H1 (cell line): ENCODE measurements at regions not wholly inside any gene's neighbourhood (a gene's known extent, or its start where the extent isn't known, plus 50 kb on each side); places are given as distances from the start of the nearest gene placed in this dataset.
"Not testable (repeated sequence)": the region's sequence is repeated elsewhere in the genome, so short reads cannot be mapped to it uniquely, and the experiment has no call there.

Experiments
- CTCF ChIA-PET: fragments of 300-600 bp; sonication (Branson Sonifier 250); formaldehyde crosslinking; loops from one replicate; lab custom pipeline; 2021; ENCODE audit not compliant: partially characterized antibody; lab: Charles Lee
- POLR2A ChIA-PET: fragments of 300-600 bp; sonication (Branson Sonifier 250); formaldehyde crosslinking; loops from one replicate; lab custom pipeline; 2021; ENCODE audit warnings: inconsistent platforms; ENCODE audit not compliant: partially characterized antibody; lab: Charles Lee
- DNase-seq, 2 experiments: peaks; one replicate each; pipeline versions ENCODE4 v3.0.0 to v3.0.0-alpha.2; 2010 to 2022; ENCODE audit warnings: low spot score in 2 of 2, low read depth in 1 of 2, mixed read lengths in 1 of 2
- FAIRE-seq: peaks from 2 replicates; lab custom pipeline; 2011; peaks lifted over from hg19 to GRCh38; lab: Jason Lieb, UNC
- H2AFZ ChIP-seq: 2 replicates; pipeline ENCODE4 v1.8.1; 2012; ENCODE audit warnings: low read length, inconsistent platforms
- H2AK5ac ChIP-seq: 2 replicates; pipeline ENCODE4 v1.6.1; 2013; ENCODE audit warnings: low read depth, low read length
- H2BK120ac ChIP-seq: replicated peaks from 2 replicates; pipeline ENCODE3; 2013; ENCODE audit warnings: low read depth, low read length, inconsistent platforms
- H2BK12ac ChIP-seq: 2 replicates; pipeline ENCODE4 v1.6.1; 2013; ENCODE audit warnings: low read depth, low read length
- H2BK15ac ChIP-seq: 2 replicates; pipeline ENCODE4 v1.6.1; 2013; ENCODE audit warnings: low read length
- H2BK20ac ChIP-seq: 2 replicates; pipeline ENCODE4 v1.6.1; 2013; ENCODE audit warnings: low read length
- H2BK5ac ChIP-seq: 2 replicates; pipeline ENCODE4 v1.6.1; 2013; ENCODE audit warnings: low read depth, low read length
- H3K14ac ChIP-seq: 2 replicates; pipeline ENCODE4 v1.6.1; 2013; ENCODE audit warnings: inconsistent platforms; ENCODE audit not compliant: insufficient read length
- H3K18ac ChIP-seq: 2 replicates; pipeline ENCODE4 v1.6.1; 2013; ENCODE audit warnings: low read length; ENCODE audit errors: extremely low read depth
- H3K23ac ChIP-seq: 2 replicates; pipeline ENCODE4 v1.6.1; 2013; ENCODE audit warnings: inconsistent platforms; ENCODE audit not compliant: insufficient read length
- H3K23me2 ChIP-seq: 2 replicates; pipeline ENCODE4 v1.6.1; 2013; ENCODE audit warnings: low read depth, low read length
- H3K27ac ChIP-seq: 2 replicates; pipeline ENCODE4 v1.6.1; 2011; ENCODE audit warnings: low read depth, low read length, inconsistent platforms
- H3K27me3 ChIP-seq, 4 experiments: replicated peaks in 1 of 4; 1 replicate in 1 of 4; 2 replicates in 3 of 4; pipeline versions ENCODE4 v1.6.1 to v1.8.1; 2011 to 2013; ENCODE audit warnings: low read length in 3 of 4, mild to moderate bottlenecking in 3 of 4, inconsistent platforms in 2 of 4, mixed read lengths in 2 of 4, moderate library complexity in 1 of 4; ENCODE audit not compliant: control insufficient read depth in 3 of 4, insufficient read depth in 3 of 4; ENCODE audit errors: extremely low read depth in 1 of 4
- H3K36me3 ChIP-seq, 4 experiments: 2 replicates each; pipeline versions ENCODE4 v1.6.1 to v1.8.1; 2011 to 2013; ENCODE audit warnings: mild to moderate bottlenecking in 4 of 4, low read length in 3 of 4, moderate library complexity in 2 of 4, control low read depth in 1 of 4, inconsistent platforms in 1 of 4; ENCODE audit not compliant: insufficient read depth in 4 of 4, control insufficient read depth in 2 of 4
- H3K4ac ChIP-seq: replicated peaks from 2 replicates; pipeline ENCODE3; 2013; ENCODE audit warnings: low read length, low read depth, mixed read lengths, inconsistent platforms; ENCODE audit not compliant: insufficient read length
- H3K4me1 ChIP-seq, 4 experiments: replicated peaks in 1 of 4; 1 replicate in 1 of 4; 2 replicates in 3 of 4; pipeline versions ENCODE4 v1.6.1 to v1.8.1; 2011 to 2013; ENCODE audit warnings: low read length in 3 of 4, inconsistent platforms in 2 of 4, mixed read lengths in 1 of 4; ENCODE audit not compliant: insufficient read depth in 4 of 4, control insufficient read depth in 3 of 4
- H3K4me2 ChIP-seq, 2 experiments: 2 replicates each; pipeline versions ENCODE4 v1.6.1 to v1.8.1; 2011 to 2013; ENCODE audit warnings: low read depth in 2 of 2, low read length in 2 of 2, control low read depth in 1 of 2, inconsistent platforms in 1 of 2, mild to moderate bottlenecking in 1 of 2; ENCODE audit not compliant: insufficient read depth in 1 of 2
- H3K4me3 ChIP-seq, 4 experiments: fragments of 200-600, 300-600 bp in 1 of 4; sonication (generic), shearing (Covaris generic), sonication (Bioruptor Twin) in 1 of 4; 2 replicates each; pipeline versions ENCODE4 v1.5.1 to v1.8.1; 2011 to 2016; ENCODE audit warnings: low read length in 4 of 4, low read depth in 3 of 4, control low read depth in 2 of 4, inconsistent platforms in 2 of 4, mild to moderate bottlenecking in 2 of 4, mixed read lengths in 1 of 4, moderate library complexity in 1 of 4; ENCODE audit not compliant: insufficient read depth in 2 of 4; ENCODE audit errors: extremely low read depth in 1 of 4
- H3K56ac ChIP-seq: replicated peaks from 2 replicates; pipeline ENCODE3; 2013; ENCODE audit warnings: low read depth, mild to moderate bottlenecking, mixed read lengths, low read length, inconsistent platforms; ENCODE audit not compliant: insufficient read length
- H3K79me1 ChIP-seq: 2 replicates; pipeline ENCODE4 v1.6.1; 2013; ENCODE audit warnings: low read depth, low read length, control low read depth
- H3K79me2 ChIP-seq, 2 experiments: 2 replicates each; pipeline versions ENCODE4 v1.6.1 to v1.8.1; 2012 to 2013; ENCODE audit warnings: low read length in 2 of 2, mild to moderate bottlenecking in 2 of 2, inconsistent platforms in 1 of 2; ENCODE audit not compliant: insufficient read depth in 2 of 2, control insufficient read depth in 1 of 2
- H3K9ac ChIP-seq, 4 experiments: replicated peaks in 1 of 4; 1 replicate in 1 of 4; 2 replicates in 3 of 4; pipeline versions ENCODE4 v1.6.1 to v1.8.1; 2011 to 2013; ENCODE audit warnings: low read depth in 3 of 4, low read length in 3 of 4, control low read depth in 2 of 4, mild to moderate bottlenecking in 2 of 4, moderate library complexity in 2 of 4, inconsistent platforms in 1 of 4; ENCODE audit errors: extremely low read depth in 1 of 4
- H3K9me3 ChIP-seq, 2 experiments: 2 replicates each; pipeline versions ENCODE4 v1.6.1 to v1.8.1; 2012 to 2013; ENCODE audit warnings: mild to moderate bottlenecking in 2 of 2, moderate library complexity in 2 of 2, control low read depth in 1 of 2, inconsistent platforms in 1 of 2, low read depth in 1 of 2, low read length in 1 of 2, mixed read lengths in 1 of 2; ENCODE audit not compliant: insufficient read depth in 2 of 2
- H4K20me1 ChIP-seq, 2 experiments: replicated peaks in 1 of 2; 2 replicates each; pipeline versions ENCODE3 to v1.8.1; 2011 to 2013; ENCODE audit warnings: inconsistent platforms in 2 of 2, low read length in 2 of 2, mild to moderate bottlenecking in 1 of 2; ENCODE audit not compliant: insufficient read depth in 2 of 2, control insufficient read depth in 1 of 2
- H4K5ac ChIP-seq: 2 replicates; pipeline ENCODE4 v1.6.1; 2013; ENCODE audit warnings: low read length, low read depth, mixed read lengths, inconsistent platforms; ENCODE audit not compliant: insufficient read length
- H4K8ac ChIP-seq: 2 replicates; pipeline ENCODE4 v1.8.0; 2013; ENCODE audit warnings: mild to moderate bottlenecking, moderate library complexity, low read length, inconsistent platforms; ENCODE audit not compliant: insufficient read depth; ENCODE audit errors: extremely low read depth
- H4K91ac ChIP-seq: replicated peaks from 2 replicates; pipeline ENCODE3; 2013; ENCODE audit warnings: low read length, mixed read lengths, inconsistent platforms; ENCODE audit not compliant: insufficient read length
- WGBS, 2 experiments: shearing (Covaris generic) in 1 of 2; methylation state at CpG; one replicate each; pipeline versions ENCODE4 v1.1.6 to v1.1.7; 2013 to 2015; ENCODE audit warnings: low lambda C conversion rate in 2 of 2, mixed read lengths in 2 of 2, inconsistent platforms in 1 of 2, low coverage in 1 of 2, missing lambda C conversion rate in 1 of 2; ENCODE audit not compliant: insufficient replicate concordance in 2 of 2, insufficient coverage in 1 of 2, insufficient read length in 1 of 2; ENCODE audit errors: extremely low coverage in 1 of 2, missing lambda C conversion rate in 1 of 2; 5-methylcytosine and 5-hydroxymethylcytosine counted together

GRCh38 chr2:91519359-91519758 is 2827.9 kb downstream of the RPIA start:
- H3K27ac ChIP-seq, H2BK15ac ChIP-seq, H3K9me3 ChIP-seq, H2BK20ac ChIP-seq, CTCF ChIA-PET, H2AFZ ChIP-seq, H3K23me2 ChIP-seq, H2AK5ac ChIP-seq, H4K5ac ChIP-seq, H4K20me1 ChIP-seq, H4K8ac ChIP-seq, H3K4me1 ChIP-seq, H3K79me1 ChIP-seq, H3K4me3 ChIP-seq, H3K79me2 ChIP-seq, H3K56ac ChIP-seq, H3K4ac ChIP-seq, H4K91ac ChIP-seq, H3K14ac ChIP-seq, H3K27me3 ChIP-seq, H3K9ac ChIP-seq, POLR2A ChIA-PET, H3K4me2 ChIP-seq, H2BK120ac ChIP-seq, FAIRE-seq, H3K23ac ChIP-seq, H2BK5ac ChIP-seq, H3K36me3 ChIP-seq, H3K18ac ChIP-seq, H2BK12ac ChIP-seq: not testable (repeated sequence)
- peak in 1 of 2 experiments; percentile 10 for DNase-seq
- WGBS, 2 experiments = 100% methylated on average over 1 of the region's 3 CpGs; no CpG with 5 or more reads in 1 of the 2 experiments

GRCh38 chr2:91519914-91520313 is 2828.4 kb downstream of the RPIA start:
- H2AFZ ChIP-seq, H2BK120ac ChIP-seq, H2AK5ac ChIP-seq, H3K9me3 ChIP-seq, H4K5ac ChIP-seq, H2BK15ac ChIP-seq, H2BK12ac ChIP-seq, H4K91ac ChIP-seq, H3K27me3 ChIP-seq, H3K23me2 ChIP-seq, H3K79me2 ChIP-seq, H3K4me3 ChIP-seq, CTCF ChIA-PET, H3K36me3 ChIP-seq, H3K27ac ChIP-seq, FAIRE-seq, H3K4me2 ChIP-seq, H3K23ac ChIP-seq, POLR2A ChIA-PET, H2BK20ac ChIP-seq, H3K9ac ChIP-seq, H3K18ac ChIP-seq, H3K79me1 ChIP-seq, H3K56ac ChIP-seq, H4K20me1 ChIP-seq, H3K4me1 ChIP-seq, H4K8ac ChIP-seq, H3K14ac ChIP-seq, H2BK5ac ChIP-seq, H3K4ac ChIP-seq: not testable (repeated sequence)
- 88% methylated on average over 1 of the region's 5 CpGs; no CpG with 5 or more reads in 1 of the 2 experiments for WGBS, 2 experiments
- peak in 1 of 2 experiments; percentile 38 for DNase-seq
